Esophagus mucosa (tissue), 1 donor: ENCODE measurements at regions not wholly inside any gene's neighbourhood (a gene's known extent, or its start where the extent isn't known, plus 50 kb on each side); places are given as distances from the start of the nearest gene placed in this dataset.

Experiments
- ATAC-seq: fragments of 200-7000 bp; cut with Tn5 transposase; one replicate; pipeline ENCODE4 v1.9.1; 2020
- donor health status: DM: yes; HTN: yes; CAD: no.

DNA sequence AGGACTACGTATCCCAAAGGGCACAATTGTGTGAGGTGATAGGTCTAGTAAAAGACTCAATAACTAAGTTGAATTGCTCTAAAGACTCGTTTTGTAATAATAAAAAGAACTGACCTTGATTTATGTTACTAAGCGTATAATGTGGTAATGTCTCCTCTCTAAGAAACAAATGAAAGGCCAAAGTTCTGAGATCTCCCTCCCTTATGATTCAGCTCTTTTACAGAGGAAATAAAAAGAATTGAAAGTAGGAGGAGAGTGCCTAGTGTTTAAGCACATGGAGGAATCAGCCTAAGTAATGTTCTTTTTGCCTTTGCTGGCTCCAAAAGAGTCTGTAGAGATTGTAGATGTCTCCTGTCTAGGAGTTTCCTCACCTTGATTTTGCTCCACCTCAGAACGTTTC is 98.0 kb downstream of the ARL4A start:
- ATAC-seq: no peak

DNA sequence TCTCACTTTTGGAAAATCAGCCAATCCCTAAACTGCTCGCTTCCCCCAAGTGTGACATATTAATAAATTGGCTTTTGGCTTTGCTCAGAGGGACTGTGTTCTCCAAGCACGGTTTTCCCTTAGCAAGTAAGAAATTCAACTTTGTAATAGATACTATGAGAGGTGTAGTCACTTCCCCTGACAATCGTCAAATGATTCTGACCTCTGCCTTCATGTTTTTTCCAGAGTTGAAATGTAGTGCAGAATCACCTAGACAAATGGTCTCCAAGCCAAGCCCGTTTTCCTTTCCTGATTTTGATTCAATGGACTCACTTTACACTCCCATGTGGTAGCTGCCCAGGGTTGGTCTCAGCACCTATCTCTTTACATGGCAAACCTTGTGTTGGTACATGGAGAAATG is 99.1 kb downstream of the ARL4A start:
- no peak for ATAC-seq

DNA sequence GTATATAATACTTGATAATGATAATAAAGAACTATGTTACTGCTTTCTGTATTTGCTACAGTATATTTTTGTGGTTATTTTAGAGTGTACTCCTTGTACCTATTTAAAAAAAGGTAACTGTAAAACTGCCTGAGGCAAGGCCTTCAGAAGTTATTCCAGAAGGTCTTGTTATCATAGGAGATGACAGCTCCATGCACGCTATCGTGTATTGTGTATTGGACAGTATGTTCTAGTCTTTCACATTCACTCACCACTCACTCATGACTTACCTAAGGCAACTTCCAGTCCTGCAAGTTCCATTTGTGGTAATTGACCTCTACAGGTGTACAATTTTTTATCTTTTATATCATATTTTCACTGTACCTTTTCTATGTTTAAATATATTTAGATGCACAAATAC is 100.7 kb downstream of the ARL4A start:
- ATAC-seq: no peak

DNA sequence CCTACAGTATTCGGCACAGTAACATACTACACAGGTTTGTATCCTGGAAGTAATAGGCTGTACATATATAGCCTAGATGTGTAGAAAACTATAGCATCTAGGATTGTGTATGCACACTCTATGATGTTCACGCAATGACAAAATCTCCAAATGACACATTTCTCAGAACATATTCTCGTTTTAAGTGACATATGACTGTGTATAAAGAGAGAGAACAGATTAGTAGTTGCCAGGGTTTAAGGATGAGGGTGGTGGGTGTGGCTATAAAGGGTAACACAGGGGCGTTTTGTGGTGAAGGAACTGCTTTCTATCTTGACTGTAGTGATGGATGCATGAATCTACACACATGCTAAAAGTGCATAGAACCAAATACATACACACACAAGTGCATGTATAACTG is 101.2 kb downstream of the ARL4A start:
- no peak for ATAC-seq

DNA sequence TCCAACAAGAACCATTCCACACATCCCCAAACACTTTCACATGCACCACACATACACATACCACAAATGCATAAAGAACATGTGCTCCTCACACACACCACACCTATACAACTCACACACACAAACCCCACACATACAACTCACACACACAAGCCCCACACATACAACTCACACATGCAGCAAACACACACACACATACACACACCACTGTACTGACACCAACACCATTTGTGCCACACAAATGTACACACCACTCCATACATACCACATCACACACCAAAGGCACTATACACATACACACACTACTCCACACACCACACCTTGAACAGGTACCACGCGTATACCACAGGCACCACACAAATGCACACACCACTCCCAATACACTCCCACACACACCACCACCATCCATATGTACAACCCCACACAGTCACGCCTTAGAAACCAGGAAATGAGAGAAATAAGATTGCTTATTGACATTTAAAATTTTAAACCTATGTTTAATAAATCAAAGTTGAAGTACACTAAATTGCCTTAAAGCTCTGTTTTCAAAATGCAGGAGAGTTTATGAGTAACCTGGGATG is 107.4 kb downstream of the ARL4A start:
- ATAC-seq: no peak

DNA sequence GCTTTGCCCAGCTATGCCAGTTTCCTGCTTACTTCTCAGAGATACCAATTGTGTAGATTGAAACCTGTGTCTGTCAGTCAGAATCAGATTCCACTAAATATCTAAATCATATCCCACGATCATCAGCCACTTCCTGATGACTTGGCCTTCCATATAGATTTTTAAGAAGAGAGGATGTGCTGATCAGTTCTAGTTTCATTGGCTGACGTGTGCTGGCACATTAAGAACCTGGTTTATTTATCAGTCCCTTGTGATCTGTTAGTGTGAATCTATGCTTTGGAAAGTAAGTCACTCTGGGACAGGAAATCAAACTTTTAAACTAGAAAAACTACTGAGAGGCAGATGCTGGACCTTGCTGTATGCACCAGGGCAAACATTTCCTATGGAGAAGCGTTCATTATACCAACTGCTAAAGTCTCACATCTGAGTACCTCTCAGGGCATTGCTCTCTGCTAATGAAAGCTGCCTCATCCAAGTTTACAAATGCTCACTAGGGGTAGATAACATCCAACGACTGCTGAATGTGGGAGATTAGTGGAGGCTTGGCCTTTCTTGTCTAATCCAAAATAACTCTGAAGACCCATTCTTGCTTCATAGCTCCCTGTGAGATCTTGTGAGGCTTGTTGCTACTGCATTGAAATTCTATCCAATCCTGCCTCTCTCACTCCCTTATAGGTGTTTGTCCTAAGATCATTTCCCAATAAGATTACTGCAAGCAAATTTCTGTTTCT is 109.1 kb downstream of the ARL4A start:
- ATAC-seq: no peak

DNA sequence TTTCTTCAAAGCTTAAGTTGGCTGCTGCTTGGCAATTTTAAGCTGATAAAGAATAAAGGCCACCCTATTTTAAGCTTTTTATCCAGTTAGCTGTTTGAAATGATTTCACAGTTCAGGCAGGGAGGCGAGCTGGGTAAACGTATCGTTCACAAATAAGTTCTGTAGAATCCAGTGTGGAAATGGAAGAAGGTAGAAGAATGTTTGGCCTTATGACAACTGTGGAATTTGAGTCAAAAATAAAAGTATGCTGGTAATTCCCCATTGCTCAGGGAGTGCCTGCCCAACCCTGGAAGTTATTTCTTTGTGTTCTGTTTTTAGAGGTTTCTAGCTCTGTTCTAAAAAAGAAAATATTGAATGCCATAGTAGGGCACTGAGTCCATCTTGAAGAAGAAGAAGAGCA is 113.1 kb downstream of the ARL4A start:
- ATAC-seq: no peak

DNA sequence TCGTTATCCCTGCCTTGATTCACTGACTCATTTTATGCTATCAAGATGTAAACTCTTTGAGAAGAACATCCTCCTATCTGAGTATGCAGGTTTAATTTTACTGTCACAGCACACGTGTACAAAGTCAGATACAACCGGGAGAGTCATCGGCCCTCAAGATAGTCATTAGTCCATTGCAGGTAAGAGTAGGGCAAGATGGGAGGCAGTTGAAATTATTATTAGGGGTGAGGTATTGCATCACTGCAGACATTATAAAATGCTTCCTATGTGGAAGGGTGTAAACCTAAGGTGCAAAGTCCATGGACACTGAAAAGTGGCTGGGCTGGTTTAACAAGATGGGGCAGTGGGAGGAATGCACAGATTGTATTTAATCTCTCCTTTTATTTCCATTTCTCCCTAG is 113.7 kb downstream of the ARL4A start:
- peak; percentile 88 for ATAC-seq

DNA sequence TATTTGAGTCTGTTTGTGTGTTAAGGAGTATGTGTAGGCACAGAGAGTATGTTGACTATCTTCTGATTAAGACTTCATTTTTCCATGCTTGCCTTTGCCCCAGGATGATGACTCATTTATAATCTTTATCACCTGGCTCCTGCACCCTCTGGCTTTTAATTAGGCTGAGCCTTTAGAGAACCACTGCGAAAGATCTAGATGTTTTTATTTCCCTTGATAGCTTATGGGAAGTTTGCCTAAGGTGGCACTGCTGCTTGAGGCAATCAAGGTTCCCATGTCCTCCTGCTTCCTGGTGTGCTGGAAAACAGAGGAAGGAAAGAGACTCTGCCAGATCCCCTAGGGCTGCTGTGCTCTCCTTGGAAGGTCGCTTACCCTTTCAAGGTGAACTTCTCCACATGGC is 114.6 kb downstream of the ARL4A start:
- peak; percentile 76 for ATAC-seq

DNA sequence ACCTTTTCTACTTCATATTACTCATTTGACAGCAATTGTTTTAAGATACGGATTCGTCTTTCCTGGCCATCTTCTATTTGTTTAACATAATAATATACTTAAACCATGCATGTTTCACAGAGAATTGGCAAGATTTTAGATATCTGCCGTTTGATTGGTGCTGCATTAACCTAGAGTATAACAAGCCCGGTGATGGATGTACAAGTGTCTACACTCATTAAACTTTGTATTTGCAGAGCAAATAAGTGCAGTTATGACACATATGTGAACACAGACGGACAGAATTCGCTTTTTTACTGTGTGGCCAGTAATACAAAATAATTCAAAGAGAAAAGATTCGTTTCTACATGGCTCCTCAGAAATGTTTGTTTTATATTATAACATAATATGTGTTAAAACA is 116.1 kb downstream of the ARL4A start:
- no peak for ATAC-seq

DNA sequence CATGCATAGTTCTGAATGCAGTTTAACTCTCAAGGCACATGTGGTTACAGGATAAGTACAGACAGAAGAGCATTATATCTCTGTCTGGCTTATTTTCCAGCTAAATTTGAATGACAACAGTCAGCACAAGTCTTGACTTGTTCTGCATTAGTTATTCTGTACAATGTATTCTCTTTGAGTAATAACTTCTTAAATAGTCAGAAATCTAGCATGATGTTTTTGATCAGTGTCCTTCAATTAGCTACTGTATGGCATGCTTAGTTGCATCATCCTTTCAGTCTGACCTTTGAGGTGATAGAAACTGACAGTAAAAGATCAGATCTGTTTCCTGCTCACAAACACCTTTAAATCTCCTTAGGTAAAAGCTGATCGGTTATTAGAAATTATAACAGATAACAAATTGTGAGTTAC is 118.1 kb downstream of the ARL4A start:
- ATAC-seq: peak; percentile 45

DNA sequence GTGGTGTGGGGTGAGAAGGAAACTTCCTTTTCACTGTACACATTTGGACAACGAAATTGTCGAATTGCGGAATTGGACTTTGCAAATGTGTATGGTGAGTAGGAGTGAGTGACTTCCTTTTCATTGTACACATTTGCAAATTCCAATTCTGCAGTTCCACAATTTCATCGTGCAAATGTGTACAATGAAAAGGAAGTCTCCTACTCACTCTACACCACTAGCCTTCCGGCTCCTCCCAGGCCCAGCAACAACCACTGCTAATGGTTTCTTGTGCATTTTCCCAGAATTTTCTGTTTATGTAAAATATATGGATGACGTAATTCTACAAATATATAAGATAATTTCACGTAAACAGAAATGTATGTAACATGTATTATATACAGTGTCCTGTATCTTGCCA is 118.5 kb downstream of the ARL4A start:
- no peak for ATAC-seq

DNA sequence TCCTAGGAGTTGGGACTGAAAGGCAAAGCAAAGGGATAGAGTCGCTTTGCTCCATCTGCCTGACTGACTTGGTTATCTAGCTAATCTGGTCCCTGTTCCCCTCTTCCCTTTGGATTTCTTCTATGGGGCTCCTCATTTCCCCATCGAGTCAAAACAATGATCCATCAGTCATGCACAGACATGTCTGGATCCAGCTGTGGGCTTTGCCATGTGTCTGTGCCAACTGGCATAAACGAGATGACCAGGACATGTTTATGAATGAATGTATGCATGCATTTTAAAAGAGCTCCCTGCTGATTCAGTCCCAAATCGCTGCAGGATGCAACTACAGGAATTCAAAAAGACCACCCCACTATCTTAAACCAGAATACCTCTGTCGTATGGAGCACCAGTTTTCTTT is 122.0 kb downstream of the ARL4A start:
- ATAC-seq: no peak

DNA sequence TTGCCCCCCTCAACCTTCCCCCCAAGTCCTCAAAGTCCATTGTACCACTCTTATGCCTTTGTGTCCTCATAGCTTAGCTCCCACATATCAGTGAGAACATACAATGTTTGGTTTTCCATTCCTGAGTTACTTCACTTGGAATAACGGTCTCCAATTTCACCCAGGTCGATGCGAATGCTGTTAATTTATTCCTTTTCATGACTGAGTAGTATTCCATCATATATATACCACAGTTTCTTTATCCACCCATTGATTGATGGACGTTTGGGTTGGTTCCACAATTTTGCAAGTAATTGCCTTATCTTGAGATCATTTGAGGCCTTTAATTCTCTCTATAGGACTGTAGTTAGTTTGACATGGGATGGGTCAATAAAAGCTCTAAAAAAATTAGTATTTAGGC is 124.7 kb downstream of the ARL4A start:
- no peak for ATAC-seq

DNA sequence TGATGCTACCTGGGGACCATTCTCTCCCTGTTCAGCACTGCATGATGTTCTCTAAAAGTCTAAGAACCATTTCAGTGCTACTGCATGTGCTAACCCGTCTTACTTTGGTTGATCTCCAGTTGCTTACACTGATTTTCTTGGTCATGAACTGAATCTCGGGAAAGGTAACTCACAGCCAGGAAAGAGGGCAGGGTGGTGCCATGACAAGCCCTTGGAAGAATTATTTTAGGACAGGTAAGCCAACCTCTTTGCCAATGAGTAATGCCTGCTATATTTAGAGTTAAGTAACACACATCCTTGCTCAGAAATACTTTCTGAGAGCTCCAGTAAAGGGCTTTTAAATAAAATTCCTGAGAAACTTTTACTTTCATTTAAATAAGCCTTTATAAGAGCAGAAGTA is 126.7 kb downstream of the ARL4A start:
- ATAC-seq: peak; percentile 98

DNA sequence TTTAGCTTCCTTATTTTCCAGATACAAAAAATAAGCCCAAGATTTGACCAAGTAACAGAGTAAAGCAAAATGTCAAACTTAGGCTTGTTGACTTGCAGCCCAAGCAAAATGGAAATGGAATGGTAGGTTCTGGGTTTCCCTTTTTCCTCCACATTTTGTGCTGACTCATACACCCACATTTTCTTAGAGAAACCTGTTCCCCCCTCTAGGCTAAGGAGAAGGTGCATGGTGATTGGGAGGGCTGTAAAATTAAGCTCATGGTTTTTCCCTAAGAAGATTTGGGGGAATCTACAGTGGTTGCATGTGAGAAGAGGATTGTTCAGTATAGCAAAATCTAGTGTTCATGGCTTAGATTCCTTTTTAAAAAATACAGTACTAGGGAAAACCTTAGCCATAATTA is 127.4 kb downstream of the ARL4A start:
- ATAC-seq: no peak

DNA sequence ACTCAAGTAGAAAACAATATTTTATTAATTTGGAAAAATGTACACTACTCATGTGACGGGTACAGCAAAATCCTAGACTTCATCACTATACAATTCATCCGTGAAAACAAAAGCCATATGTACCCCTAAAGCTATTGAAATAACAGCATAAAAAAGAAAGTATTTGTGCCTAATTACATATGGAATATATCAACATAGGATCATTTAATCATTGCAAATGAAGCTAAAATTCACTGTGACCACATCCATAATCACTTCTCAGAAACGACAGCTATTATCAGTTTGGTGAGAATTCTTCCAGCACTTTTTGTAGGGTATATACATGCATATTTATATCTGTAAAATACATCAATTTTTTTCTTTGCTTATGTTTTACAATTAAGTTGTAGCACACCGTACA is 128.0 kb downstream of the ARL4A start:
- no peak for ATAC-seq

DNA sequence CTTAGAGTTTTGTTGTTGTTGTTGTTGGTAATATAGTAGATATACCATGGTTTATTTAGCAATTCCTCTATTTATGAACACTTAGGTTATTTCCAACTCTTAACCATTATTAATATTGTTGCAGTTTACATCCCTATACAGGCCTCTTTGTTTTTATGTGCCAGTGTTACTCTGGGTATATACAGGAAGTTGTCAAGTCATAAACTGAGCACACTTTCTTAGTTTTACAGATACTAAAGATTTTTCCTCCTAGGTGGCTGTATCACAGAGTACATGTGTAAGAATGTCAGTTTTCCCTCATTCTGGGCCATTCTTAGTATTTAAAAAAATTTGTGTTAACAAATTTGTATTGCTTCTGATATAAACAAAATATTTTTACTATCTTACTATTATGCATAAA is 128.4 kb downstream of the ARL4A start:
- no peak for ATAC-seq

DNA sequence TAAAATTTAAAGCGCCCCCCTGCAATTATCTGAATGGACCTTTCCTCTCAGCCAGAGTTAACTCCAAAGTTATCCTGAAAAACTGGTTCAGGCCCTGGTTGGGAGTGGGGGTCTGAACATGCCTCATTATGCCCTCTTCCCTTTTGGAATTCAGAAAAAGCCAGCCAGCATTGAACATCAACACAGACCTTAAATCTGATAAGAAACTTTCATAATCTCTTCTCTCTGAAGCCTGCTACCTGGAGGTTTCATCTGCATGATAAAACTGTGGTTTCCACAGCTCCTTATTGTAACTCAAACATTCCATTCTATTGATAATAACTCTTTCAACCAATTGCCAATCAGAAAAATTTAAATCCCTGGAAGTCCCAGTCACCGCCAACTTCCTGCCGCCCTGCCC is 133.3 kb downstream of the ARL4A start:
- ATAC-seq: no peak

DNA sequence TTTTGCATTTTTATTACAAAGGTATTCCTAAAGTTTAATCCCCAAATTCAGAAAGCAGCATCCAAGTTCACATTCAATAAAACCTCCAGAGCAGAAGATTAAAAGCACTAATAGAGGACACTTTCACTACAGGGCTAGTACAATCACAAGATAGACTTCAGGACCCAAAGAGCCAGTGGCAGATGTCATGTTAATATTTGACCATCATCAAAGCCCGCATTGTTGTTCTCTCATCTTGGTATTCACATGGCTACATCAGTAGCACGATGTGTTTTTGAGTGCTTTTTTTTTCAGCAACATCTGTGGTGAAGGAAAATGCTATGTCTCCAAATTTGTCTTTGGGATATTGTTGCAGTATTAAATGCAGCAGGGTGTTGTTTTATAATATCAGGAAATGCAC is 134.3 kb downstream of the ARL4A start:
- ATAC-seq: no peak

DNA sequence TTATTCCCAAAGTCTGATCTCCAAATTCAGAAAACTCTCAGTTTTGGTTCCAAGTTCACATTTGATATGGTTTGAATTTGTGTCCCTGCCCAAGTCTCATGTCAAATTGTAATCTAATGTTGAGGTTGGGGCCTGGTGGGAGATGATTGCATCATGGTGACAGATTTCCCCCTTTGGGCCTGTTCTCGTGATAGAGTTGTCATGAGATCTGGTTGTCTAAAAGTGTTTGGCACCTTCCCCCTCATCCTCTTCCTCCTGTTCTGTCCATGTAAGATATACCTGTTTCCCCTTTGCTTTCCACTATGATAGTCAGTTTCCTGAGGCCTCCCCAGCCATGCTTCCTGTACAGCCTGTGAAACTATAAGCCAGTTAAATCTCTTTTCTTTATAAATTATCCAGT is 138.6 kb downstream of the ARL4A start:
- no peak for ATAC-seq

DNA sequence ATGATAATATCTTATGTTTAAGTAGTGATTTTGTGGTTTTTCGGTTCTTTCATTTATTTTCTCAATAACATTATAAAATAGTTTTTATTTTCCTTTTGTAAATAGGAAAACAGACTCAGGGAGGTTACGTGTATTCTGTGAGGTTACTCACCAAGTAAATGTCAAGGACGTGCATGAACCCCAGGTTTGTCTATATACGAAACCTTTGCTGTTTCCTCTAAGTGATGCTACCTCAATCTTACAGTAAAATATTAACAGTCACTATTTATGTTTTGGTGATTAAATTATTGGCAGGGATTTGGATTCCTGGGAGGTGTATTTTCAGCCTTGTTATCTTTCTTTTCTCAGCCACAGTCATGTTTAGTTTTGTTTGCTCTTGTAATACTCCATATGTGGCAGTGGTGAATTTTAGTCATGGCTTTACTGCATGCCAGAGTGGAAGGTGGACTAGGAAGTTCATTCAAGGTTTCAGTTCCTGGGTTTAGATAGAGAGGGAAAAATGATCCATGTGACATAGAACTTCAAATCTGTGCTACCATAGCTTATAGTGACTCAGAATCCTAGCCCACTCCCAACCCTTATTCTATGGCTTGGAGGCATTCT is 139.9 kb downstream of the ARL4A start:
- ATAC-seq: peak; percentile 60

DNA sequence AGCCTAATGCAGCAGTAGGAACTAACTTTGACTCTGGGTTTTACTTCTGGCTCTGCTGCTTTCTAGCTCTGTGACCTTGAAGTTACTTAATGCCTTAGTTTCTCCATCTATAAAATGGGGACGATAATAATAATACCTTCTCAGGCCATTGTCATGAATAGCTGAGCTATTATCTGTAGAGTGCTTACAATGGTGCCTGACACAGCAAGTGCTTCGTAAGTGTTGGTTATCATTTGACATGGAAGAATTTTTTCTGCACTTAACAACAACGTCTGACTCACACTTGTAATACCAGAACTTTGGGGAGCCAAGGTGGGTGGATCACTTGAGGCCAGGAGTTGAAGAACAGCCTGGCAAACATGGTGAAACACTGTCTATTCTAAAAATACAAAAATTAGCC is 140.5 kb downstream of the ARL4A start:
- peak; percentile 91 for ATAC-seq

DNA sequence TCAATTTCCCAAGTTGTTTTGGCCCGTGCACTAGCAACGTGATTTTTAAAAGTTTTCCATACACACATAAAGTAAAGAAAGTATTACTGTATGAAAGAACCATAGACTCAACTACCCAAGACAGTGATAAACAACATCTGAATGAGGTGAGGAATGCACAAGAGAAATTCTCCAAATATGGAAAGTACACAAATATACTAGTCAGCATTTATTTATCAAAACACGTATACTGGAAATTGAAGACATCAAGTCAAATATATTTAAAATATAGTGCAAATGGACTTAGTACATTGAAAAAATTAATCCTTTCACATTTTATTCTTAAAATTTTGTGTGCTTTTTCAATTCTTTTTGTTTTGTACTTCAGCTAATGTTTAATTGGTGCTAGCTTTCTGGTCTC is 143.6 kb downstream of the ARL4A start:
- no peak for ATAC-seq

DNA sequence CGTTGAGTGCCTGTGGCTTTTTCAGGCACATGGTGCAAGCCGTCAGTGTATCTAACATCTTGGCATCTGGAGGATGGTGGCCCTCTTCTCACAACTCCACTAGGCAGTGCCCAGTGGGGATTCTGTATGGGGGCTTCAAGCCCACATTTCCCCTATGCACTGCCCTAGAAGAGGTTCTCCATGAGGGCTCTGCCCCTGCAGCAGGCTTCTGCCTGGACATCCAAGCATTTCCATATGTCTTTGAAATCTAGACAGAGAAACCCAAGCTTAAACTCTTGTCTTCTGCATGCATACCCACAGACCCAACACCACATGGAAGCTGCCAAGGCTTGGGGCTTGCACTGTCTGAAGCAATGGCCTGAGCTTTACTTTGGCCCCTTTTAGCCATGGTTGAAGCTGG is 146.4 kb downstream of the ARL4A start:
- ATAC-seq: no peak
